ENCODE measurements at regions not wholly inside any gene's neighbourhood (a gene's known extent, or its start where the extent isn't known, plus 50 kb on each side); places are given as distances from the start of the nearest gene placed in this dataset.
A peak's percentile ranks its signal among the peaks of the same experiment; 100 is the strongest.

GRCh38 chr10:128365156-128365725, 239.0 kb upstream of the MKI67 start:
- no peak for DNase-seq (ENCODE audit: low read depth in 4 of 4, low spot score in 2 of 4)

DNA sequence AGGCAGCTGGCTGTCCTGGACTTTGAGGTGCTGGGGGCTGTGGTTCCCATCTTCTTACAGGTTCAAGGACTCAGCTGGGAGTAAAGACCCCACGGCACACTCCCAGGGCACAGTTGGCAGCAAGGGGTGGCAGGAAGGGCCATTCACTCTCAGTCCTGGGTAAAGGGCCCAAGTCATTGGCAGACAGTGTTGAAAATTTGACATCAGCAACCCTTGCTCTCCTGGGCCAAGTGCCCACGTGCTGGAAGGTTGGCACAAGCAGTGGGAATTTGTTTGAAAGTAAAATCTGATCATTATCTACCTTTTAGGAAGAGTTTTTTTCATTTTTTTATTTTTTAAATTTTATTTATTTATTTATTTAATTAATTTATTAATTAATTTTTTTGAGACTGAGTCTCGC, 241.6 kb upstream of the MKI67 start:
- no peak for DNase-seq (ENCODE audit: low read depth in 4 of 4, low spot score in 2 of 4)

DNA sequence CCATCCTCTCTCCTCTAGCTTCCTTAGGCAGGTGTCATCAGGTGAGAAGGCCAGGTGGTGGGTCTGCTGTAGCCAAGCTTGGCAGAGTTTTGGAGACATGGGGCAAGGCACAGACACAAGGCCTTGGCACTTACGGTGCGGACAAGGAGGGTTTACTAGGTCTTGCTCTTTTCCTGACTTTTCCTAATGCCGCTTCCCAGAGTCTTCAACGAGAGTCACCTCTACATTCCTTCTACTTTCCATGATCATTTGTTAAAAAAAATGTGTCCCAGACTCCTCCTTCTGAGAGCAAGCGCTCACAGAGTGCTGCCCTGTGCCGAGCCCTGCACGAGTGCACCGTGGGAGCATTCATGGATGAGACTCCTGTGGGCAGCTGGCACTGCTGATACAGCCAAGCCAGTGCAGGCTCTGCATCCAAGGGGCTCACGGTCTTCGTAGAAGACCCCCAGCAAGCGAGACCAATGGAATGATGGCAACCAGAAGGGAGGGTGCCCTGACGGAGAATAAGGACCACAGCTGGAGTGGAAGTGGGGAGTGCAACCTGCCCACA, 243.0 kb upstream of the MKI67 start:
- DNase-seq (ENCODE audit: low read depth in 4 of 4, low spot score in 2 of 4), result no peak

DNA sequence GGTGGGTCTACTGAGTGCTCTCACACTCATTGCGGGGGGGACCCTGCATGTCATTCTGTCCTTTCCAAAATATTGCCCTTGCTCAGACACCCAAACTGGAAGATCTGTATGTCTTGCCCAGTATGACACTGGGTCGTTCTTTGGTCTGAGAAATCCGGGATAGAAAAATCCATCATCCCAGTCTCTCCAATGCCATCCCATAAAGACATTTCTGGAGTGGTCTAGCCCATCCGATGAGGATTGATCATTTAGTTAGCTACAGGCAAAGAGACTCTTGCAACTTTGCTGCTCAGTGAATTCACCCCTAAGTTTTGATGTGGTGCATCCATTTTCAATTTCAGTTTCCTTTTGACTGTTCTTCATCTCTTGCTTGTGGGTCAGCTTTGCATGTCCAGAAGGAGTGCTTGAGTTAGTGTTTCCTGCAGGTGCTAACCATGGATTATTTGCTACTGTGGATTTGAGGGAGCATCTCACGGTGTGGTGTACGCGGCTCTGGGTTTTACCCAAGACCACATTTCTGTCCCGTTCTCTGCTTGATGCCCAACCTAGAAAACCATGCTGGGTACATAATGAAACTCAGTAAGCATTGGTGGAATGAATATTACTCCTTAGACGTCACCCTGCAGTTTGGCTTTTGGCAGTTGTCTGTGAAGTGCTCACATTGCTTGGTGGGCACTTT, 247.0 kb upstream of the MKI67 start:
- no peak for DNase-seq (ENCODE audit: low read depth in 4 of 4, low spot score in 2 of 4)

- DNase-seq (ENCODE audit: low read depth in 4 of 4, low spot score in 2 of 4), result no peak
Observed at GRCh38 chr10:128373831-128374230, 247.6 kb upstream of the MKI67 start.

GRCh38 chr10:128375171-128375570, 248.9 kb upstream of the MKI67 start:
- DNase-seq (ENCODE audit: low read depth in 4 of 4, low spot score in 2 of 4), result no peak

DNA sequence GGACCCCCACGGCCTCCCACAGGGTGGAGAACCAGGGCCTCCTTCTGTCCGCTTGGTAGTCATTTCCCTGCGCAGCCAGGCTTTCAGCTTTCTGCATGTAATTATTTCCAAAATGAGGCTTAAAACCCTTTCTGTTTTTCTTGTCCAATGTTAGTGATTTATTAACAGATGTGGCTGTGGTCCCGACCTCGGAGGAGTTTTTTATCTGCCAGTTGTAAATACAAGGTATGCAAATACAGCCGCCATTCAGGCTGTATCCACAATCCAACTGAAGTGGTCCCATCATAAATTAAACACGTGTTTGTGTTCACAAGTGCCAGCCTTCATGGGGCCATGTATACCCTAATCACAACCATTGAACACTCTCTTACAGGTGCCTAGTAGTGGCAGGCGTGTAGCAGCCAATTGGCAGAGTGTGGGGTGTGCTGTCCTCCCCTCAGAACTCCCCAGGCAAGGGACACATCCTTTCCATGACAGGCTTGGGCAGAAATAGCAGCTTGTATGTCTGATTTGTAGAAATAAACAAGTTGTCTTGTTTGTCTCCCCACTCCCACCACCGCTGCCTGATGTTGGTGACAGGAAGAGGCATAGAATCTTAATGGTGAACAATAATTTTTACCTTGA, 251.3 kb upstream of the MKI67 start:
- DNase-seq (ENCODE audit: low read depth in 4 of 4, low spot score in 2 of 4), result no peak

GRCh38 chr10:128377988-128378387, 251.8 kb upstream of the MKI67 start:
- DNase-seq (ENCODE audit: low read depth in 4 of 4, low spot score in 2 of 4), result no peak

DNA sequence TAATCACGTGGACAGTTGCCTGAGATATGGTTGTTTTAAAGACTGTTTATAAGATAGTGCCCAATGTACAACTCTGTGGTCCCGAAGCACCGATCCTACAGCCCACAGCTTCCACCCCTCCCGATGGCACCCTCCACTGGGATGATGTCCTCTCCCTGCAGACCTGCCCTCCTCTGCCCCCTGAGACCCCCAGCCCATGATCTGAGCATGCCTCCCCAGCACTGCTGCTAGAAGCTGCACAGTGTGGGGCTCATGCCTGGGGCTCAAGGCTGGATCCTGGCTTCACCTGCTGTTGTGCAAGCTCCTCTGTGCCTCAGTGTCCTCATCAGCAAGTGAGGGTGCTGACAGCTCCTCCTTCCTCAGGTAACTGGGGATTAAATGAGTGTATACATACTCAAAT, 254.7 kb upstream of the MKI67 start:
- DNase-seq (ENCODE audit: low read depth in 4 of 4, low spot score in 2 of 4), result no peak

GRCh38 chr10:128382225-128382624, 256.0 kb upstream of the MKI67 start:
- no peak for DNase-seq (ENCODE audit: low read depth in 4 of 4, low spot score in 2 of 4)

DNA sequence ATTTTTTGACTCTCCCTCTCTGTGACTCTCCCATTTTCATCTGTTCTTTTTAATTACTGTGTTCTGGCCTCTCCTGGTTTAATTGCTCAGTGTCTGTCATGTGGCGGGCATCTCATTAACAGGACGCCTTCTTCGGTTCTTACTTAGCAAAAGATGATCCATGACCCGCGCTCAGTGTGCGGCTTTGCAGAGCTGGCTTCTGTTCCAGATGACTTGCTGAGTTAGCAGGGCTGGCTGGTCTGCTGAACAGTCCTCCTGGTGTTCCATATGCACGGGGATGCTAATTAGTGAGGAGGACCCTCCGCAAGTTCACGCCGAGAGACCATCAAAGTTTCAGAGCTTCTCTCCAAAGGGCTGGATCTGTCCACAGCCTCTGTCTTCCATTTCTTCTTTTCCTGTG, 258.6 kb upstream of the MKI67 start:
- no peak for DNase-seq (ENCODE audit: low read depth in 4 of 4, low spot score in 2 of 4)

- DNase-seq (ENCODE audit: low read depth in 4 of 4, low spot score in 2 of 4), result peak in 3 of 4 donors; percentile 20 to 50 (median 36)
Observed at GRCh38 chr10:128386231-128386630, 260.0 kb upstream of the MKI67 start.

DNA sequence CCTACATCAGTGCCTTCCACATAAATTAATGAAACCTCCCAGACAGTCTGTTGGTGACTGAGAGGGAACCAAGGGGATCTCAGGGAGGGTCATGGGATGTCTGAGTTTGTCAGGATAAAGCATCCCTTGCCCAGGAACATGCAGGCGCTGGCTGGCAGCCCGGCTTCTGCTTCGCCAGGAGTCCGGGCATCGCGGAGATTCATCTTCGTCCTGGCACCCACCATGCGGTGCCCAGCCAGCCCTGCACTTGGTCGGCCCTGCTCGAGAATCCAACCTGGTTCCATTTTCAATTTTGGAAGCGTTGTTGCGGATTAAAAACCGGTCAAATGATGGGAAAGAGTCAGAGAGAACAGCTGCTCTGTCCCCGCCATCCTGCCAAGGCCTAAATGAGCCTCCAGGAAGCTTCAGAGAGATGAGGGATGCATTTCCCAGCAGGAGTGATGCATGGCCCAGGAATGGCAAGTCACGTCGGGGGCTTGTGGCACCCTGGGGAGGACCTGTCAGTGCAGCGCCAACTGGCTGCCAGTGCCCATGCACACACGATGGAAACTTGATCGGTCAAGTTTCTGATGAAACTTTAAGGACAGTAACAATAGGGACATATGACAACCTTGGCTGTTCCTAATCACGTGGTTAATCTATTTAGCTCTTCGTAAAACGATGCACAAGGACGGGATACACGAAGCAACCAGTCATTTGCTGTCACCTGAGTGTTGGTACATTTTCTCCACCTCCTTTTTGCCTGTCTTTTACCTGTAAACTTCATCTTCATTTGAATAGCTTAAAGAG, 260.8 kb upstream of the MKI67 start:
- DNase-seq (ENCODE audit: low read depth in 4 of 4, low spot score in 2 of 4), result no peak

- DNase-seq (ENCODE audit: low read depth in 4 of 4, low spot score in 2 of 4), result no peak
Observed at GRCh38 chr10:128390596-128390995, 264.4 kb upstream of the MKI67 start.

GRCh38 chr10:128393546-128393945, 267.3 kb upstream of the MKI67 start:
- no peak for DNase-seq (ENCODE audit: low read depth in 4 of 4, low spot score in 2 of 4)

- no peak for DNase-seq (ENCODE audit: low read depth in 4 of 4, low spot score in 2 of 4)
Observed at GRCh38 chr10:128398118-128398517, 271.9 kb upstream of the MKI67 start.

DNA sequence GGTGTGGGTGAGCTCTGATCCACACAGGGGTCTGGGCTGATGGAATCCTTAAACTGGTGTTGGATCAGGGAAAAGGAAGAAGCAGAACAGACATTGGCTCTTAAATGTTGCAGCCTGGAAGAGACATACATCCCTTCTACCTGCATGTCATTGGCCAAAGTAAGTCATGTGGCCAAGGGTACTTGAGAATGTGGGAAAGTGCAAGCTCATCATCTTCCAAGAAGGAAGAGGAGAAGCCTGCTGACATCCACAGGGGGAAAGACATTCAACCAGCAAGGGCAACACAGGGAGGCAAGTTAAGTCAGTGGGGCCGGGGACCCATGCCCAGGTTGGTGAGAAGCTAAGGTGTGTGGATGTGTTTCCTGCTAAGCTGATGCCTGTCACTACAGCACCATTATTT, 272.8 kb upstream of the MKI67 start:
- no peak for DNase-seq (ENCODE audit: low read depth in 4 of 4, low spot score in 2 of 4)

DNA sequence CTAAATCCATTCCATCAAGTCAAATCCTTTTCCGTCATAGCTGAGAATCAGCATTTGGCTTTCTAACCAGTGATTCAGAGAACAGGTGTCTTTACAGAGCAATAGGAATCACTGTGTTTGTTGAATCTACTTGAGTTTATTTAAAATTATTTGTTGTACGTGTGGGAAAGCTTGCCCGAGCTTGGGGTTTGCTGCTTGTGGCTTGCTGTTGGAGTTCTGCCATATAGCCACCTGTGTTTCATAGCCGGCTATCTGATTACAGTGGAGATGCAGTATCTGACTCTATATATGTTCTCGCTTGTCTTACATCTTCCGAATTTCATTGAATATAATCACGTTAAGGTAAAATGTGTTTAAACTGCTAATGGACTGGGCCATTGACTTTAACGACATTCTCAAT, 274.3 kb upstream of the MKI67 start:
- DNase-seq (ENCODE audit: low read depth in 4 of 4, low spot score in 2 of 4), result no peak

DNA sequence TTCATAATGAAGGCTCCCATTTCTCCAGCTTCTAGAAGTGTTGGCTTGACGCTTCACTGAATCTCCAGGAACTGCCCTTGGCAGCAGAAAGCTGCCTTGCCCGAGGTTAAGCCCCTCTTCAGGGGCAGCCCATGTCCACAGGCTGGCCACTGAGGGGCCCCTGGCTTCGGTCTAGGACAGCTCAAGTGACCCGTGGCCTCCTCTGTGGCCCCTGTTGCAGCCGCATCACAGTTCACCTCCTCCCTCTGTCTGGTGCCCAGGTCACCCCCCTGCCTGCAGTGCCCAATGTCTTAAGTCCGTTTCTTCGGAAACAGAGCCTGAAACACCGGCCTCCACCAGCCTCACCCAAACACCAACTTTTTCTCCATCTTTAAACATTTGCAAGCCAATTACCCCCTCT, 279.2 kb upstream of the MKI67 start:
- no peak for DNase-seq (ENCODE audit: low read depth in 4 of 4, low spot score in 2 of 4)

DNA sequence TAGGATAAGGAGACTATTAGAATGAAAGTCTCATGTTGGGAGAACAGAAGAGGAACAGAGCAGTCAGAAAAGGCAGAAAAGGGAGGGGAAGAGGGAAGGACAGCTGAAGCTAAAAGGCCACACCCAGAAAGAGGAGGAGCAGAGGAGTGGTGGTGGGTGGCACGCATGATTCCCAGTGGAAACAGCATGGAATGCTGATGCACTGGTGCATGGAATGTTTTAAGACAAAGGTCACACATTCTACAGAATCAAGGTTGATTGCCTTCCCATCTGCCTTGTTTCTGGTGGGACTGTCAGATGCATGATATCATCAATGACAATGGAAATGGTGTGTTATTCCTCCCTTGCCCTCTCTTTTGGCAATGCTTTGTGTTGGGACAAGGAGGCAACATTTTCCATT, 285.4 kb upstream of the MKI67 start:
- DNase-seq (ENCODE audit: low read depth in 4 of 4, low spot score in 2 of 4), result no peak

GRCh38 chr10:128414568-128414967, 288.3 kb upstream of the MKI67 start:
- no peak for DNase-seq (ENCODE audit: low read depth in 4 of 4, low spot score in 2 of 4)
